ENCODE measurements at regions not wholly inside any gene's neighbourhood (a gene's known extent, or its start where the extent isn't known, plus 50 kb on each side); places are given as distances from the start of the nearest gene placed in this dataset.
"Not testable (repeated sequence)": the region's sequence is repeated elsewhere in the genome, so short reads cannot be mapped to it uniquely, and the experiment has no call there.

DNA sequence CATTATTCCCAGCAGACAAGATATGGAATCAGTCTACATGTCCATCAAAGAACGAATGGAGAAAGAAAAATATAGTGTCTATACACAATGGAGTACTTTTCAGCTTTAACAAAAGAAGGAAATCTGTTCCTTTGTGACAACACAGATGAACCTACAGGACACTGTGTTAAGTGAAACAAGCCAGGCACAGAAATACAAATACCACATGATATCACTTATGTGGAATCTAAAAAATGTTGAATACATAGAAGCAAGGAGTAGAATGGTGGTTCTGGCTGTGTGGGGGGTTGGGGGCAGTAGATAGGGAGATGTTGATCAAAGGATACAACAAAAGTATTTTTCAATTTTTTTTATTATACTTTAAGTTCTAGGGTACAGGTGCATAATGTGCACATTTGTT is 347.7 kb upstream of the MAP2 start:
- no peak for DNase-seq

DNA sequence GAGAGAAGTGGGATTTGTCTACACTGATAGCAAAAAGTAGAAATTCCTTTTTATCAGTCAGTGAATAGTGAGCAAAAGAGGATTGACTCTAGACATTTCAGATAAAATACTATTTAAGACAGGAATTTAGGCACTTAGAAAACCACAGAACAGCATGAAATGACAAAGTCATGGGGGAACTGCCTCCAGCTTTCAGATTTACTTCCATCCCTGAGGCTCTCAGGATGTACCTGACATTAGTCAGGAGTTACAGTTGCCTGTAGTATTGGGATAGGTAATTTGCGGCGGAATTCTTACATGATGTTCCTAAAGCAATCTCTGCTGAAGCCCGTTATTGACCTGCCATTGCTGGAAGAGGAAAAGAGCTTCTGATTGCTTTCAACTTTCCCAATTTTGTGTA is 337.1 kb upstream of the MAP2 start:
- DNase-seq: no peak

DNA sequence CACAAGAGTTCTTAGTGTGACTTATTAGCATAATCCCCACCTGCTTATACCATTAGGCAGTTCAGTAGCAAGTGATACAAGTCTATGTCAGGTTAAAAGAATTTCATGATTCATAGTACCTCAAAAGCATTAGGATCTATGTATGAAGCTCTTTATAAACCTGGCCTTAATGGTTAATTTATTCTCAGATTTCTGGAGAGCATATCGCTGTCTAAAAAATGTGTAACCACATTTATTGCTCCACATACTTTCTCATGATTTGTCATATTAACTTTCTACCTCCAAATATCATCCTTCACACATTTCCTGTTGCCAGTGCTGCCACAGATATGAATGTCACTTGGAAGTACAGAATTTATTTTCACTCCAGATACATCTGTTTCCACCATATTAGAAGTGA is 332.8 kb upstream of the MAP2 start:
- DNase-seq: no peak

DNA sequence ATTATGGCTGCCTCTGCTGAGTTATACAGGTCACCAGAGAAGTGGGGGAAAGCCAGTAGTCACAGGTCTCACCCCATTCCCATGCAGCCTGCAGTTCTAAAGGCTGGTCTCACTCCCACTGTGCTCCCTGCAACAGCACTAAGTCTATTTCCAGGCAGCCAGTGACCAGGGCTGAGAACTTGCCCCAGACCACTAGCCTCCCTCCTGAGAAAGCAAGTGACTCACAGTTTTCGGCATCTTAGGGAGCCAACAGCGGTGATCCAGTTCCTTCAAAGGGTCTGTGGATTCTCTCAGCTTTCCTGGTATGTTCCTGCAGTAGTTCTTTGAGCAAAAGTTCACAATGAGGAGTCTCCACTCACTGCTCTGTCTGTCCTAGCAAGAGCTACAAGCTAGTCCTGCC is 329.6 kb upstream of the MAP2 start:
- DNase-seq: no peak

DNA sequence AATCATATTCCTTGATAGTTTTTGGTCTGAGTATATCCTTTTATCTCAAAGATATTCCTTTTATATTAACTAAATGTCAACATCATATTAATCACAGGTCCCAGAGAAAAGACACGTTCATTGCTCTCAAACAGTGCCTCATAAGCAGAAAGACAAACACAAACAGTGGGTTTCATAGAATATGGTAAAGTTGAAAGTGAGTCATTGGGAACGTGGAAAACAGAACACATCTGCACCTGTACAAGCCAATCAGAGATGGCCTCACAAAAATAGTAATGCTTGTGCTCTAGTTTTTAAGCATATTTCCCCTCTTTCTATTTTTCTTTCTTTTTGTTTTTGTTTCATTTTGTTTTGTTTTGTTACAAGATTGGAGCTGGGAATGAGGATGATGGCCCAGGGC is 328.4 kb upstream of the MAP2 start:
- no peak for DNase-seq

DNA sequence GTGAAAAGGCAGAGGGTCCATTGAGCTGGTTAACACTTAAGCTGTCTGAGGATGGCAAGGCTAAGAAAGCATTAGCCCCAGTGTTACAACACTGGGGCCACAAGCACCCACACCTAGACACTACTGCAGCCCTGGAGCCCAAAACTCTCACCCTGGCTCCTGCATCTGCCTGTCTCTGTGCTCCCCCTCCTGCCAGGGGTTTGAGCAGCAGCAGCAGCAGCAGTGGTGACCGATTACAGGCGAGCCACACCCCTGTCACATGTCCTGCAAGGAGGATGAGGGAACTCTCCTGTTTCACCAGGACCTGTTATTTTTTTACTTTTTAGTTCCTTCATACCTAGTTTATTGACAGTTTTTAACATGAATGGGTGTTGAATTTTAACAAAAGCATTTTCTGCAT is 326.7 kb upstream of the MAP2 start:
- no peak for DNase-seq

DNA sequence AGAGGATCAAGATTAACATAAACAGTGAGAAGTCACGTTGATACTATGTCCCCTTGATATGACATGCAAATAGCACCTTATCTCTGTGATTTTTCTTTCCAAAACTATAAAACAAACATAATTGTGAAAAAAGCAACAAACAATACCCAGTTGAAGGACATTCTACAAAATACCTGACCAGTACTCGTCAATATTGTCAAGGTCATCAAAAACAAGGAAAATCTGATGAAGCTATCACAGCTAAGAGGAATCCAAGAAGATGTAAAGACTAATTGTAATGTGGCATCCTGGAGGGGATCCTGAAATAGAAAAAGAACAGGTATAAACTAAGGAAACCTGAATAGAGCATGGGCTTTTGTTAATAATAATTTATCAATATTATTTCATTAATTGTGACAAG is 321.5 kb upstream of the MAP2 start:
- no peak for DNase-seq

DNA sequence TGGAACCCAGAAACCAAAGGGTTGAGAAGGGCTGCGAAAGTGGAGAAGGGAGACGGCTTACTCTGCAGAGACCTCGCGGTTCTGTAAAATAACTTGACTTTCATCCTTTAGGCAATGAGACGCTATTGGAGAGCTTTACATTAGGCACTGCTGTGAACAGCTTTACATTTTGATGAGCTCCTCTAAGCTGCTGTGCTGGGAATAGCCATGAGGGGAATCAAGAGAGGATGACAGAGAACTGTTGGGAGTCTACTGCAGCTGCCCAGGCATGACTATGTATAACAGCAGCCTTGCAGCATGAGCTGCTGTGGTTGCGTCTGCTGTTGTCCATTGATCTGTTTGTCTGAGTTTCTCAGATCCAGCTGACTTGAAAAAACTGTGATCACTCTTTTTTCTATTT is 310.8 kb upstream of the MAP2 start:
- DNase-seq: no peak

DNA sequence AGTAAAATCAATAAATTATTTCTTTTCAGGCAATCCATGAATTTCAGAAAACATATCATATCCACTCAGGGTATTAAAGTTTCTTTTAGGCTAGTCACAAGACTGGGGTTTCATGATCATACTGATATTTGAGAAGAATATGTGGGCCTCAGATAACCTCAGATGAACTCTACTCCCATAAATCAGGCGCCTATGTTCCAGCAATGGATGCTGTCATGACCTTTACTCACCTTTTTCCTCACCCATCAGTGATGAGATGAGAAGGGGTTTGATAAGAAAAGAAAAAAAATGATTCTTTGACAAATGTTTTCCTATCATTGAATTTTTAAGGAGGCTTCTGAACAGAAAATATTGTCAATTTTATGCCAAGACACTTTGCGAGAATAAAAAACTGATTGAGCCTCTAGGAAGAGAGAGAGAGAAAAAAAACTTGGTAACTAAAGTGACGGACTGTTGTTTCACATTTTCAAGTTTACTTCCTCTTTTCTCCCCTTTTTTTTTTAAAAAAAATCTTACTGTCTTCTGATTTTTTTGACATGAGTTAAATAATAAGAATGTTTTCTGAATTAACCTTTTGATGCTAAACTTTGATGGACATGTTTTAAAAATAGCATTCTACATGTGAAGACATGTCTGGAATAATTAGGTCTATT is 309.1 kb upstream of the MAP2 start:
- DNase-seq: no peak

DNA sequence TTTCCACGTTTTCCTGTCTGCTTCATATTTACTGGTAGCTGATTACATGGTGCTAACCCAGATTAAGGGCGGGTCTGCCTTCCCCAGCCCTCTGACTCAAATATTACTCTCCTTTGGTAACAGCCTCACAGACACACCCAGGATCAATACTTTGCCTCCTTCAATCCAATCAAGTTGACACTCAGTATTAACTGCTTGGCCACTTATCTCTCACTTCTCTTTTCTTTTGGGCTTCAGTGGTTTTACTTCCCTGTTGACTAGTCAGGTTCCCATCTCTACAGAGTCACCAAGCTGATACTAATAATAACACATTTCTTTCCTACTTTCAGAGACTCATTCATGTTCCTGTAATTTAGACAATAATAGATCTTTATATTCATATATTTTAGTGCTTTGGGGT is 302.2 kb upstream of the MAP2 start:
- DNase-seq: no peak

DNA sequence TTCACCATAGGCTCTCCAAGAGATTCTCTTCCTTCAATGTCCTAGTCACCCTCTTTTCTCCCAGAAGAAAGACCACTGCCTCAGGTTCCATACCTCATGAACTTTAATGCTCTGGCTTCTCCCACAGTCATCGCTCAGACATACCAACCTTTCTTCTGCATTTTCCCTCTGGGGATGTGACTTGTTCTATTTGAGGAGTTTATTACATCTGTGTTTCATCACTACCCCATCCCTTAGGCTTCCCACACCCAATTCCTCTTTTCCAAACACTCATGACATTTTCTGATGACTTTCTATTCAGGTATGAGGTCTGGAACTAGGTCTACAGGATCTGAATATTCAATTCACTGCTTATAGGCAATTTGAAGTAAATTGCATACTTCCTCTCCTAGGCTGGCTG is 298.6 kb upstream of the MAP2 start:
- no peak for DNase-seq

DNA sequence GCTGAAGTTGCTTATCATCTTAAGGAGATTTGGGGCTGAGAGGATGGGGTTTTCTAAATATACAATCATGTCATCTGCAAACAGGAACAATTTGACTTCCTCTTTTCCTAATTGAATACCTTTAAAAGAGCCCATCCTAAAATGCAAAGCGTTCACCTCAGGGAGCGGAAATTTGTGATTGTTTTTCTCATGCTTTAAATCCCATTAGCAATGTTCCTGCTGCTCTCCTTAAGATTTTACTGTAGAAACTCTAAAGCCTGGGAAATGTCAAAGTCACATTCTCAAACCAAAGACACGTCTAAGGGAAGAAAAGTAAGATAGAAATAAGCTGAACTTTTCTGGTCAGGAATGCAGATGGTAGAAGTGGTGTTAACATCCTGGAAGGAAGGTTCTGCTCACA is 285.8 kb upstream of the MAP2 start:
- no peak for DNase-seq

DNA sequence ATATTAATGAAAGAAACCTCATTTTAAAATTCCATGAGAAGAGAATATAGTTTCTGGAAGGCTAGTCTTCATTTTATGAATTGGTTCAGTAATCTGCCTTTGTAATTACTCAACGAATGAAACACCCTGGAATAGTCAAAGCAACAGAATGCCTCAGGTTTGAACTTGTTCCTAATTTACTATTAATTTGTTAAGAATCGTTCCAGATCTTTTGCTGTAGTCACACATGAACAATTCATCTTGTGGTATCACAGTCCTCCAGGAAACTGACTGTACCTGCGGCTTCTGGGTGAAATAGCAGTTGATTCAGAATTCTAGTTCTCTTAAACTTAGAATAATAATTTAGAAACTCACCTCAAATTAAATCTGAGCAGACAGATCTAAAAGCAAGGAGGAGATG is 282.7 kb upstream of the MAP2 start:
- DNase-seq: no peak

DNA sequence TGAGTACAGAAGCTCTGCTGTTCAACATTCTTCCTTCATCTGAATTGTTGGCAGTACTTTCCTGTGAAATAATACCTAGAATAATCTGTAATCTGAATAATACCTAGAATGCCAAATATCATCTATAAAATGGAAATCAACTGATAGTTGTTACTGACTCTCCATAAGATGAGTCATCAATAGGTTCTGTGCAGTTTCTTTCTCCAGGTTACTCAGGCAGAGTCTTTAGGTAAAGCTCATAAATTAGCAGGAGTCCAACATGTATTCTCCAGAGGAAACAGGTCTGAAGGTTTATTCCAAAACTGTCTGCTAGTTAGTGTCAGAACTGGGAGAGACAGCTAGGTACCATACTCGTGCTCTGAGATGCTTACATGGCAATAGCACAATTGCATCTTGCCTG is 282.0 kb upstream of the MAP2 start:
- no peak for DNase-seq

DNA sequence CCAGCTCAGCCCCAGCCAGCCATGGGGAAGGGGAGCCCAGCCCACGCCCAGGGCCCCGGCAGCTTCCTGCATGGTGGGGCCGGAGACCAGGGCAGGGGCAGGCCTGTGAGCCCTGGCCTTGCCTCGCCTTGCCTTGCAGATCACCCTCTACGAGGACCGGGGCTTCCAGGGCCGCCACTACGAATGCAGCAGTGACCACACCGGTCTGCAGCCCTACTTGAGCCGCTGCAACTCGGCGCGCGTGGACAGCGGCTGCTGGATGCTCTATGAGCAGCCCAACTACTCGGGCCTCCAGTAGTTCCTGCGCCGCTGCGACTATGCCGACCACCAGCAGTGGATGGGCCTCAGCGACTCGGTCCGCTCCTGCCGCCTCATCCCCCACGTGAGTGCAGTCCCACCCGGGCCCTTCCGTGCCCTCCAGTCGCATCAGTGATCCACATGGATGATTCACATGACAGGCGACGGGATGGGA is 278.6 kb upstream of the MAP2 start:
- not testable (repeated sequence) for DNase-seq

DNA sequence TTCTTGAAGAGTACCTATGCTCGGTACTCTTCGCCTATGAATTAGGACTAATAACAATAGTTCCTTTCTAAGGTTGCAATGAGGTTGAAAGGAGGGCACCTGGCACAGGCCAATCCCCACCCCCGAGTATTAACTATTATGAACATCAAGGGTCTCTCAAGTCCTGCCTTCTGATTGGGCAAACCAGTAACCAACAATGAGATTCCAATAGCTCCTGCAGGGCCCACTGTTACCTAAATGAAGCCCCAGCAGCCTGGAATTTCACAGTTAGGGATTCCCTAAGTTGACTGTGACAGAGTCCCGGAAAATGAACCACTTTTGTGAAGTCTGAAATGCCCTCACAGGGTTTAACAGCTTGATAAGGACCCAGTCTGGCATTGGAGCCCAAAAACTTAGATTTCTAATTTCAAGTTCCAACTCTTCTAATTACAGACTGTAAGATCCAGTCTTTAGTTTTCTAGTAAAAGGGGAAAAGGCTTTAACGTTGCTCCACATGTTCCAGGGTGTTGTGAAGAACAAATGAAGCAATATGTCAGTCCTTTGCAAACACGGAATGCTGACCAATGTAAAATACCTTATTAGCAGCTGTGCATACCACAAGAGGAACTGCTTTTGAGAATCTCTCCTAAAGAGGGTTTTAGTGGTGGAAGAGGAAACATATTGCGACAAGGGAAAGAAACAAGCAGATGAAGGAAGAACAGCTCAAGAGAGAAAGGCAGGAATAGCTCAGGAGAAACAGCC is 277.7 kb upstream of the MAP2 start:
- DNase-seq: no peak

DNA sequence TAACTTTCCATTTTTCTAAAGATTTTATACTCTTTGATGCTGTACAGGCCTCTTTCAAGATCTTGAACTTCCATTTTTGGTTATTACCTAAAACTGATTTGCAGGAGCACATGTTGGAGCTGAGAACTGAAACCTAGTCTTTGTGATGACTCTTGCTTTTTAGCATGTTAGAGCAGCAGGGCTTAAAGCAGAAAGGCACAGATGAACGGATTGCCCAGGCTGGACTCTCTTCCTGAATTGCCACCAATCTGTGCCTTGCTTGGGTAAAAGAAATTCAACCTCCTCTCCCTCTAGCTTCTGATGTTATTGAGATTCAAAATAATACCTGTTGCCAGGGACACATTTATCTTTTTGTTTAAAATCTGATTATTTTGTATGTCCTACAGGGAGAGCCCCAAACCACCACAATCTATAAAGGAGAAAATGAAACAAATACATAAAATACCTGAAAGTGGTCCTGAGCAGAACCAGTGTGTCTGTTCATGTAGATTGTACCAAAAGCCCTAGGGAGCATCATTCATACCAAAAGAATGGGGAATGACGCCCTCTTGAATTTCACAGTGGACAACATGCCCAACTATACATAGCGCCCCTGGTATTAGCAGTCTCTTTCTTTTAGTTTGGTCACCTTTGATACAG is 277.0 kb upstream of the MAP2 start:
- DNase-seq: no peak

DNA sequence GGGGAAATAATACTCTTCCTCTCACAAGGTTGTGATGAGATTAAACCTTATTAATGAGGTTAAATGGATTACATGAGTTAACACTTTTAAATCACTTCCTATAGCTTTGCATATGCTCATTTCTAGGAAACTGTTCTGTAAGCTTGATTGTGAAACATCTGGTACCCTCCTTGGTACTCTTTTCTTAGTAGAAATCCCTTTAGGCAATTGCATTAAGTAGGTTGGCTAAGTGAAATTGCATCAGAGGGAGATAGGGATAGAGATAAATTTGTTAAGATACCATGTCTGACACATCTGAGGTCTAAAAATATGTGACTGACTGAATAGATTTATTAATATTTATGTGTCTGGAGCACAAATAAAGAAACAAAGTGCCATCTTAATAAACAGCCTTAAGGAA is 275.9 kb upstream of the MAP2 start:
- DNase-seq: no peak

DNA sequence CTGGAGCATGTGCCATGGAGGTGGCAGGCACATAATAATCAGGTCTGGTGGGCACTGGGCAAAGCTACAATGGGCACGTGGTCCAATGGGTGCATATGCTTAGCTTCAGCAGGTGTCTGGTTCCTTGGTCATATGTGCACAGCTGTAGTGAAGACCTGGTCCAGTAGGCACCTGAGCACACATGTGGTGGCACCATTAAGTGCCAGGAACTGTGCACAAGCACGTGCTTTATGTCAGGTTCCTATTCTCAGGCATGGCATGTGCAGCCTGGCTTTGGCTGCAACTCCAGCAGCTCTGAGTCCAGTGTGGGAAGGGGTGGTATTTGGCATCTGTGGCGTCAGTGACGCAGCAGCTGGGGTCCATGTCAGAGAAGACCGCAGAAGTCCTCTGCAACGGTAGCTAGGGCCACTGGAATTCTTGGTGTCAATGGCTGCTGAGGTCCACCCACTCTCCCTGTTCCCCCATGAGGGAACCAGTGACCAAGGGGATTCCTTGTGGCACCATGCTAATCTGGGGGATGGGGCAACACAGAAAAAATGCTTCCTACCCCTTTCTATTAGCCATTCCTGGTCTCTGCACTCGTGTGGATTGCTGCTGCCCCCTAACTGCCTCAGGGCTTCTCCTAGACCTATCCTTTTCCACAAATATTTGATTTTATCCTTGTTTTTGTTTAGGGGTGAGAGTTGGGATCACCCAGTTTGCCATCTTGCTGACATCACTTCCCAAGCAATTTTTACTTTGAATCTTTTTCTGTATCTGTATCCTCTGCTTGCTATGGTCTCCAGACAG is 262.9 kb upstream of the MAP2 start:
- no peak for DNase-seq

DNA sequence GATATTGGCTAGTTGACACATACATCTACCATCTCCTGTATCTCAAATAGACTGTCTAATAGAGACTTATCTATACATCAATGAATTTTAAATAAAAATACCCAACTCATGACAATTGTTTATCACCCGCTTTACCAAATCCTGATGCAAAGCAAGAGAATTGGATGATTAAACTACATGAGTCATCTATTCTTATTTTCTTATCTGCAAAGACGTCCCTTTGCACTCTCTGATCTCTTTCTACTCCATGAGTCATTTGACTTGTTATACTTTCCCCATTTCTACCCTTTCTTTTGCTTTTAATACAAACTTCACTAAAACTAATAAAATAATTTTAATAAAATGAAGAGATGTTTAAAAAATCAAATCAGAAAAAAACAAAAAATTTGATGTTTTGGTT is 261.7 kb upstream of the MAP2 start:
- no peak for DNase-seq

DNA sequence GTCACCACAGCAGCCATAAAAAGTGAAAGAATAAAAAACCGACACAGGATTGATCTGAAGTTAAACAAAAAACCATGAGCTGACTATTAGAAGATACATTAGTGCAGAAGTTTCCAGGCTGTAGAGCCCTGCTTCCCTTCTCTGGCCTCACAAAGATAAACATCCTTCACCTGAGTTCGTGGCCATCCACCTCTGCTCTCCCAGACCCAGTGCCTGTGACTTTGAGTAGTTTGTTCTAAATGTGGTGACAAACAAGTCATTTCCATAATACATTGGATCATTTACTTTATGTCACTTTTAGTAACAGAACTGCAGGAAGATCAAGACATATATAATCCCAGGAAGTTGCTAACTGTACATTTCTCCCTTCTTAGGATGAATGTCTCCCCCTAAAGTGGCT is 241.9 kb upstream of the MAP2 start:
- no peak for DNase-seq

DNA sequence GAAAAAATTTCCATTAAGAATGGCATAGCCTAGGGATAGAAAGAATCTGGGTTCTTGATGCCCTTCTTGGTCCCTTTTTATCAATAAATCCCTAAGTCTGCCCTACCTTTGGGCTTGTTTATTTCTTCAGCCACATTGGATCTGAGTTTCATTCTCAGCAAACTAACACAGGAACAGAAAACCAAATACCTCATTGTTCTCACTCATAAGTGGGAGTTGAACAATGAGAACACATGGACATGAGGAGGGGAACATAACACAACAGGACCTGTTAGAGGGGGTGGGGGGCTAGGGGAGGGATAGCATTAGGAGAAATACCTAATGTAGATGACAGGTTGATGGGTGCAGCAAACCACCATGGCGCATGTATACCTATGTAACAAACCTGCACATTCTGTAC is 237.0 kb upstream of the MAP2 start:
- not testable (repeated sequence) for DNase-seq

DNA sequence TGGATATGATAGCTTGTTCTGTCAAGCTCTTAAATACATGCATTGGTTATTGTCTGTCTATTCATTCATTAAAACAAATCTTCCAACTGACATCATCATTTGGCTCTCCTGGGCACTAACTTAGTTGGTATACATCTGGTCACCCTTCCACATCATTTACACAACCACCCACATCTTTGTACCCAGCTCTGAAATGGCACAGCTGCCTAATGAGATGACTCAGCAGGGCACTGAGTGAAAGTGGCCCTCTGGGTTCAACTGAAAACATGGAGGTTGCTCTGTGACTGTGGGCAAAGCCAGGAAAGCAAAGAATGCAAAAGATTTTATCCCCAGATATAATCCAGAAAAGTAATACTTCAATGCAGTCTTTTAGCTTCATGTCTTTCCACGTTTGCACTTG is 234.0 kb upstream of the MAP2 start:
- DNase-seq: no peak

DNA sequence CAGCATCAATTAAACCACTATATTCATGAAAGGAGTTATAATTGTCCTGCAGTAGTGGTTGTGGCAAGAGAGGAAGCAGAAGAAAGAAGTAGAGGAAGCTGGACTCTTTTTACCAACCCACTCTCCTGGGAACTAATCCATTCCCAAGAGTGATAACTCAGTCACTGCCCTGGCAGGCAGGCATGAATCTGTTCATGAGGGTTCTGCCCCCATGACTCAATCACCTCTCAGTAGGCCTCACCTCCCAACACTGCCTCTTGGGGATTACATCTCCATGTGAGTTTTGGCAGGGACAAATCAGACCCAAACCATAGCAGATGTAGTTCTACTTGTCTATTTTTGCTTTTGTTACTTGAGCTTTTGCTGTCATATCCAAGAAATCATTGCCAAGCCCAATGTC is 232.7 kb upstream of the MAP2 start:
- no peak for DNase-seq

Measured in CD4-positive, alpha-beta T cell treated with Interferon alpha-2 for 1 hour (primary cell).